H9 (cell line): ENCODE measurements at regions not wholly inside any gene's neighbourhood (a gene's known extent, or its start where the extent isn't known, plus 50 kb on each side); places are given as distances from the start of the nearest gene placed in this dataset.

Experiments used
- DNase-seq: peaks from one replicate; pipeline ENCODE4 v3.0.0-alpha.2; 2017
- H2AFZ ChIP-seq: one replicate; pipeline ENCODE4 v1.6.1; 2013; ENCODE audit warnings: mild to moderate bottlenecking, low read length, control low read depth, moderate library complexity
- H2AK5ac ChIP-seq: 2 replicates; pipeline ENCODE4 v1.6.1; 2013; ENCODE audit warnings: low read length, control low read depth, mixed read lengths; ENCODE audit not compliant: insufficient read length
- H2BK120ac ChIP-seq: one replicate; pipeline ENCODE4 v1.6.1; 2013; ENCODE audit warnings: low read depth, mild to moderate bottlenecking, low read length, control low read depth, inconsistent platforms; ENCODE audit not compliant: poor library complexity, severe bottlenecking
- H2BK12ac ChIP-seq: 2 replicates; pipeline ENCODE4 v1.6.1; 2013; ENCODE audit warnings: low read length, control low read depth, mixed read lengths, low read depth; ENCODE audit not compliant: insufficient read length
- H2BK15ac ChIP-seq: 2 replicates; pipeline ENCODE4 v1.6.1; 2013; ENCODE audit warnings: low read depth, low read length, control low read depth
- H2BK20ac ChIP-seq: one replicate; pipeline ENCODE4 v1.6.1; 2013; ENCODE audit warnings: low read depth, mild to moderate bottlenecking, low read length, control low read depth, inconsistent platforms; ENCODE audit not compliant: poor library complexity, severe bottlenecking
- H2BK5ac ChIP-seq: 2 replicates; pipeline ENCODE4 v1.6.1; 2013; ENCODE audit warnings: low read length, control low read depth, mixed read lengths; ENCODE audit not compliant: insufficient read length
- H3K14ac ChIP-seq: 2 replicates; pipeline ENCODE4 v1.6.1; 2013; ENCODE audit warnings: low read length, control low read depth; ENCODE audit not compliant: insufficient read depth
- H3K18ac ChIP-seq: 2 replicates; pipeline ENCODE4 v1.6.1; 2013; ENCODE audit warnings: low read depth, mild to moderate bottlenecking, mixed read lengths, low read length, control low read depth; ENCODE audit not compliant: insufficient read length
- H3K23ac ChIP-seq: 2 replicates; pipeline ENCODE4 v1.6.1; 2013; ENCODE audit warnings: low read length, control low read depth, mixed read lengths, low read depth; ENCODE audit not compliant: insufficient read length
- H3K23me2 ChIP-seq: 2 replicates; pipeline ENCODE4 v1.6.1; 2013; ENCODE audit warnings: low read depth, mild to moderate bottlenecking, mixed read lengths, low read length, control low read depth; ENCODE audit not compliant: insufficient read length, poor library complexity, severe bottlenecking
- H3K27ac ChIP-seq: 2 replicates; pipeline ENCODE4 v1.5.1; 2013; ENCODE audit warnings: low read length, control low read depth, mixed read lengths, low read depth; ENCODE audit not compliant: insufficient read length
- H3K27me3 ChIP-seq: 2 replicates; pipeline ENCODE4 v1.6.1; 2013; ENCODE audit warnings: low read length, control low read depth, inconsistent platforms; ENCODE audit not compliant: insufficient read depth
- H3K4ac ChIP-seq: 2 replicates; pipeline ENCODE4 v1.6.1; 2013; ENCODE audit warnings: low read depth, mild to moderate bottlenecking, control low read depth, inconsistent platforms, low read length, moderate library complexity
- H3K4me1 ChIP-seq: 2 replicates; pipeline ENCODE4 v1.6.1; 2013; ENCODE audit warnings: low read length, control low read depth, inconsistent platforms; ENCODE audit not compliant: insufficient read depth
- H3K4me2 ChIP-seq: 2 replicates; pipeline ENCODE4 v1.6.1; 2013; ENCODE audit warnings: low read length, control low read depth, mixed read lengths; ENCODE audit not compliant: insufficient read length, insufficient read depth
- H3K56ac ChIP-seq: 2 replicates; pipeline ENCODE4 v1.6.1; 2013; ENCODE audit warnings: low read depth, mild to moderate bottlenecking, mixed read lengths, low read length, control low read depth; ENCODE audit not compliant: insufficient read length
- H3K79me1 ChIP-seq: 2 replicates; pipeline ENCODE4 v1.6.1; 2013; ENCODE audit warnings: low read depth, mild to moderate bottlenecking, moderate library complexity, low read length, control low read depth, inconsistent platforms; ENCODE audit not compliant: insufficient read depth, poor library complexity, severe bottlenecking
- H3K79me2 ChIP-seq: 2 replicates; pipeline ENCODE4 v1.6.1; 2013; ENCODE audit warnings: low read length, control low read depth, inconsistent platforms; ENCODE audit not compliant: insufficient read depth
- H3K9ac ChIP-seq: 2 replicates; pipeline ENCODE4 v1.6.1; 2013; ENCODE audit warnings: low read length, control low read depth, mixed read lengths; ENCODE audit not compliant: insufficient read length; ENCODE audit errors: extremely low read depth
- H3K9me3 ChIP-seq: one replicate; pipeline ENCODE4 v1.6.1; 2013; ENCODE audit warnings: low read depth, low read length, inconsistent platforms; ENCODE audit not compliant: control insufficient read depth
- H3T11ph ChIP-seq: one replicate; pipeline ENCODE4 v1.6.1; 2013; ENCODE audit warnings: mild to moderate bottlenecking, low read length, control low read depth, inconsistent platforms
- H4K20me1 ChIP-seq: one replicate; pipeline ENCODE4 v1.6.1; 2013; ENCODE audit not compliant: control insufficient read depth, insufficient read length, insufficient read depth
- H4K5ac ChIP-seq: 2 replicates; pipeline ENCODE4 v1.6.1; 2013; ENCODE audit warnings: low read depth, mild to moderate bottlenecking, mixed read lengths, low read length, control low read depth; ENCODE audit not compliant: insufficient read length
- H4K8ac ChIP-seq: replicated peaks from 2 replicates; pipeline ENCODE4 v1.6.1; 2013; ENCODE audit warnings: low read length, control low read depth, mixed read lengths, low read depth; ENCODE audit not compliant: insufficient read length
- H4K91ac ChIP-seq: 2 replicates; pipeline ENCODE4 v1.6.1; 2013; ENCODE audit warnings: low read depth, mild to moderate bottlenecking, moderate library complexity, mixed read lengths, low read length, control low read depth; ENCODE audit not compliant: insufficient read length
- H3K27ac Mint-ChIP-seq, 3 experiments: 2 replicates in 2 of 3; 3 replicates in 1 of 3; pipeline ENCODE4 v1.8.0; 2020 to 2021; ENCODE audit warnings: mixed read lengths in 3 of 3, mild to moderate bottlenecking in 1 of 3, moderate library complexity in 1 of 3
- H3K27me3 Mint-ChIP-seq: 2 replicates; pipeline ENCODE4 v1.8.0; 2021; ENCODE audit warnings: low read depth, mild to moderate bottlenecking, moderate library complexity, mixed read lengths
- H3K36me3 Mint-ChIP-seq, 3 experiments: 2 replicates in 2 of 3; 3 replicates in 1 of 3; pipeline ENCODE4 v1.8.0; 2020 to 2021; ENCODE audit warnings: low read depth in 3 of 3, mixed read lengths in 3 of 3; ENCODE audit not compliant: insufficient read depth in 1 of 3
- H3K4me1 Mint-ChIP-seq, 2 experiments: 2 replicates each; pipeline ENCODE4 v1.8.0; 2020; ENCODE audit warnings: mixed read lengths in 2 of 2
- H3K4me3 Mint-ChIP-seq, 2 experiments: 2 replicates in 1 of 2; 3 replicates in 1 of 2; pipeline ENCODE4 v1.8.0; 2020 to 2021; ENCODE audit warnings: mild to moderate bottlenecking in 2 of 2, mixed read lengths in 2 of 2, moderate library complexity in 1 of 2
- H3K9me3 Mint-ChIP-seq, 2 experiments: 2 replicates in 1 of 2; 3 replicates in 1 of 2; pipeline ENCODE4 v1.8.0; 2020; ENCODE audit warnings: mild to moderate bottlenecking in 2 of 2, mixed read lengths in 2 of 2, moderate library complexity in 1 of 2
- WGBS: extraction: QIAGEN DNeasy Blood & Tissue Kit; methylation state at CpG from one replicate; pipeline ENCODE4 v1.1.7; 2013; ENCODE audit warnings: missing lambda C conversion rate, low lambda C conversion rate, mixed read lengths; ENCODE audit not compliant: insufficient read length; ENCODE audit errors: extremely low coverage; 5-methylcytosine and 5-hydroxymethylcytosine counted together
- TF ChIP-seq, protein P1 (sequence below): fragments of 200-600 bp; sonication (generic); conservative IDR thresholded peaks from 3 replicates; pipeline ENCODE4 v1.8.0; 2021; ENCODE audit warnings: antibody characterized with exemption, mild to moderate bottlenecking

DNA sequence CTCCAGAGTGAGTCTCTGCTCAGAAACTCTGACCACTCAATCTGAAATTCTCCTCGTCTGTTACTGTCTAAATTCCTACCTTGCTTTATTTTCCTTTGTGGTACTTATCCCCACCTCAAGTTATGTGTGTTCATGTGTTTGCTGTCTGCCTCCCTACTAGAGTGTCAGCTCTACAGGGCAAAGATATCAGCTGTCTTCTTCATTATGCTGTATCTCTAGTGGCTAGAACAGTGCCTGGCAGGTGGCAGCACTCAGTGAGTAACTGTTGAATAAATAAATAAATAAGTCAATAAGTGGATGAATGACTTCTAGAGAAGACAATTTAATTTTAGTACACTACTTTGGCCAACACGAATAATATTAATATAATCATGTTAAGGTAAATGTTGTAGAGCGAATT is 92.3 kb downstream of the BOD1 start:
- H4K8ac ChIP-seq = no peak overlapping the region
- no peak overlapping the region for H4K5ac ChIP-seq
- no peak overlapping the region for H3K4me3 Mint-ChIP-seq
- no peaks in the 10 kb centered on the region for H3K9me3 ChIP-seq
- no peak overlapping the region for H2BK120ac ChIP-seq
- H3K18ac ChIP-seq = no peak overlapping the region
- H3K36me3 Mint-ChIP-seq = peaks cover 2 to 13% (median 3%) of the 10 kb centered on the region in 3 experiments; a peak in 3 of 7 replicates
- no peak overlapping the region for H2BK5ac ChIP-seq
- H3K27ac Mint-ChIP-seq = no peak overlapping the region
- H3K79me2 ChIP-seq = no peaks in the 10 kb centered on the region
- no peak overlapping the region for H2AFZ ChIP-seq
- H4K20me1 ChIP-seq = no peaks in the 10 kb centered on the region
- no peaks in the 10 kb centered on the region for H3K27me3 ChIP-seq
- no peak overlapping the region for H3T11ph ChIP-seq
- H3K23ac ChIP-seq = no peak overlapping the region
- H3K4ac ChIP-seq = no peak overlapping the region
- H3K4me2 ChIP-seq = no peak overlapping the region
- no peak overlapping the region for H3K9ac ChIP-seq
- H3K9me3 Mint-ChIP-seq = peaks cover 14 to 16% of the 10 kb centered on the region in 2 experiments
- no peak overlapping the region for H3K14ac ChIP-seq
- no peak overlapping the region for H3K27ac ChIP-seq
- DNase-seq = no peak
- no peak overlapping the region for H3K56ac ChIP-seq
- no peak overlapping the region for H2BK20ac ChIP-seq
- H2BK15ac ChIP-seq = no peak overlapping the region
- H3K4me1 ChIP-seq = no peaks in the 10 kb centered on the region
- TF ChIP-seq, protein P1, sequence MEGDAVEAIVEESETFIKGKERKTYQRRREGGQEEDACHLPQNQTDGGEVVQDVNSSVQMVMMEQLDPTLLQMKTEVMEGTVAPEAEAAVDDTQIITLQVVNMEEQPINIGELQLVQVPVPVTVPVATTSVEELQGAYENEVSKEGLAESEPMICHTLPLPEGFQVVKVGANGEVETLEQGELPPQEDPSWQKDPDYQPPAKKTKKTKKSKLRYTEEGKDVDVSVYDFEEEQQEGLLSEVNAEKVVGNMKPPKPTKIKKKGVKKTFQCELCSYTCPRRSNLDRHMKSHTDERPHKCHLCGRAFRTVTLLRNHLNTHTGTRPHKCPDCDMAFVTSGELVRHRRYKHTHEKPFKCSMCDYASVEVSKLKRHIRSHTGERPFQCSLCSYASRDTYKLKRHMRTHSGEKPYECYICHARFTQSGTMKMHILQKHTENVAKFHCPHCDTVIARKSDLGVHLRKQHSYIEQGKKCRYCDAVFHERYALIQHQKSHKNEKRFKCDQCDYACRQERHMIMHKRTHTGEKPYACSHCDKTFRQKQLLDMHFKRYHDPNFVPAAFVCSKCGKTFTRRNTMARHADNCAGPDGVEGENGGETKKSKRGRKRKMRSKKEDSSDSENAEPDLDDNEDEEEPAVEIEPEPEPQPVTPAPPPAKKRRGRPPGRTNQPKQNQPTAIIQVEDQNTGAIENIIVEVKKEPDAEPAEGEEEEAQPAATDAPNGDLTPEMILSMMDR = no peak
- H2AK5ac ChIP-seq = no peak overlapping the region
- H3K4me1 Mint-ChIP-seq = peaks cover 0 to 2% of the 10 kb centered on the region in 2 experiments; a peak in 1 of 4 replicates
- no peak overlapping the region for H2BK12ac ChIP-seq
- WGBS = no CpG with 5 or more reads among the region's 3 CpGs
- H3K23me2 ChIP-seq = no peaks in the 10 kb centered on the region
- H3K79me1 ChIP-seq = no peaks in the 10 kb centered on the region
- H4K91ac ChIP-seq = no peak overlapping the region
- no peaks in the 10 kb centered on the region for H3K27me3 Mint-ChIP-seq
